AG04449 (cell line): ENCODE measurements at regions not wholly inside any gene's neighbourhood (a gene's known extent, or its start where the extent isn't known, plus 50 kb on each side); places are given as distances from the start of the nearest gene placed in this dataset.

Experiments used
- CTCF ChIA-PET: fragments of 350-600 bp; formaldehyde crosslinking; extraction: SDS; loops from one replicate; lab custom pipeline; 2021; ENCODE audit warnings: antibody characterized with exemption; lab: Yijun Ruan, JAX
- POLR2A ChIA-PET: fragments of 400-600, 350-600 bp; formaldehyde crosslinking; extraction: SDS; loops from one replicate; lab custom pipeline; 2020; ENCODE audit warnings: antibody characterized with exemption, inconsistent platforms; lab: Yijun Ruan, JAX
- DNase-seq: peaks from one replicate; pipeline ENCODE4 v3.0.0-alpha.2; 2010; ENCODE audit warnings: low read depth, low spot score
- H3K4me3 ChIP-seq: 2 replicates; pipeline ENCODE4 v1.5.1; 2011; ENCODE audit warnings: low read depth, mild to moderate bottlenecking, control low read depth, low read length
- TF ChIP-seq, protein P1 (sequence below): IDR thresholded peaks from one replicate; pipeline ENCODE4 v1.5.1; 2011; ENCODE audit warnings: mild to moderate bottlenecking, moderate library complexity, low read length, control low read depth, inconsistent platforms; ENCODE audit not compliant: insufficient read depth; ENCODE audit errors: missing control alignments

DNA sequence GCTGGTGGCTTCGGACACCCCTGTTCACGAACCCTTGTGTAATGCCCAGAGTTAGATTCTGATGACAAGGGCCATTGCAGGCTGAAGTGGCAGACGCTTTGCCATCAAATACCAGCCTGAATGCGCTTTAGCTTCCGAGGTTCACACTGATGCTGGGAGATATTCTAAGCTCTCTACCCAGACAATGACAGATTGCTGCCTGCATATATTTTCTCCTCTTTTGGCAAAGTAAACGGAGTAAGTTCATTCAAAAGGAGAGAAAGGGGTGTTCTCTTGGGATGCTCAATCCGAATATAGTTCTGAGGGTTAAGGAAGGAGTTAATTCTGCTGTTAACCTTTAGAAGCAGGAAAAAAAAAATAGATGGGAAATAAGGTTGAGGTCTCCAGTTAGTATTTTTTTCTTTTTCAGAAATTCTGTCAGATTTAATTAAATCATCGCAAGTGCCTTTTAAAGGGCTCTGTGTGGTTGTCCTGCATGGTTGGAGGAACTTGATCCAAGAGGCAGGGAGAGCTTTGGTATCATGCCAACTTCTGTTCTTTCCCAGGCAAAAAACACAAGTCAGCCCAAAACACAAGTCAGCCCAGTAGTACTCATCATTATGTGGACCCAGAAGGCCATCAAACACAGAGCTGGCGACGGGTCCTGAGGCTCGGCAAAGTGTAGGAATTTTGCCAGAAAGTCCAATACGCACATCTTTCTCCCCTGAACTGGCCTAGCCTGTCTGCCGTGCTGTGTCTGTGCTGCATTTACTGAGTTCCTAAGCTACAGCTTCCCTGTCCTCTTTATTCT lies 70.9 kb upstream of the ST8SIA2 start:
- POLR2A ChIA-PET: no interaction called here
- no peak overlapping the region for H3K4me3 ChIP-seq
- TF ChIP-seq, protein P1, sequence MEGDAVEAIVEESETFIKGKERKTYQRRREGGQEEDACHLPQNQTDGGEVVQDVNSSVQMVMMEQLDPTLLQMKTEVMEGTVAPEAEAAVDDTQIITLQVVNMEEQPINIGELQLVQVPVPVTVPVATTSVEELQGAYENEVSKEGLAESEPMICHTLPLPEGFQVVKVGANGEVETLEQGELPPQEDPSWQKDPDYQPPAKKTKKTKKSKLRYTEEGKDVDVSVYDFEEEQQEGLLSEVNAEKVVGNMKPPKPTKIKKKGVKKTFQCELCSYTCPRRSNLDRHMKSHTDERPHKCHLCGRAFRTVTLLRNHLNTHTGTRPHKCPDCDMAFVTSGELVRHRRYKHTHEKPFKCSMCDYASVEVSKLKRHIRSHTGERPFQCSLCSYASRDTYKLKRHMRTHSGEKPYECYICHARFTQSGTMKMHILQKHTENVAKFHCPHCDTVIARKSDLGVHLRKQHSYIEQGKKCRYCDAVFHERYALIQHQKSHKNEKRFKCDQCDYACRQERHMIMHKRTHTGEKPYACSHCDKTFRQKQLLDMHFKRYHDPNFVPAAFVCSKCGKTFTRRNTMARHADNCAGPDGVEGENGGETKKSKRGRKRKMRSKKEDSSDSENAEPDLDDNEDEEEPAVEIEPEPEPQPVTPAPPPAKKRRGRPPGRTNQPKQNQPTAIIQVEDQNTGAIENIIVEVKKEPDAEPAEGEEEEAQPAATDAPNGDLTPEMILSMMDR: no peak
- DNase-seq: no peak
- CTCF ChIA-PET: no interaction called here

DNA sequence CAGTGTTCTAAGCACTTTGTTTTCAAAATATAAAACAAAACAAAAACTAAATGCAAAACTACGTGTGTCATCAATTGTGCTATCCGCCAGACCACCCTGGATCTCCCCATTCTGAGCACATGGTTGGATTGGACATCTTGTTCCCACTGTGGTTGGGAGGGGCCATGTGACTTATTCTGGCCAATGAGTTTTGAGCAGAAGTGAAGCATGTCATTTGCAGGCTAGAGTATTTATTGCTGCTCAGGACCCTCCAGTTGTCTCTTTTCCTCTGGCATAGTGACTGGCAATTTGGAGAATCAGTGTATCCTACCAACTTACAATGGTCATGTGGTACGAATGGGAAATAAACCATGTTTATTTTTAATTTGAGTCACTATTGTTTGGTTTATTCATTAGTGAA lies 70.2 kb upstream of the ST8SIA2 start:
- CTCF ChIA-PET: no interaction called here
- no peak for DNase-seq
- no peak overlapping the region for H3K4me3 ChIP-seq
- POLR2A ChIA-PET: no interaction called here
- TF ChIP-seq, protein P1: no peak

DNA sequence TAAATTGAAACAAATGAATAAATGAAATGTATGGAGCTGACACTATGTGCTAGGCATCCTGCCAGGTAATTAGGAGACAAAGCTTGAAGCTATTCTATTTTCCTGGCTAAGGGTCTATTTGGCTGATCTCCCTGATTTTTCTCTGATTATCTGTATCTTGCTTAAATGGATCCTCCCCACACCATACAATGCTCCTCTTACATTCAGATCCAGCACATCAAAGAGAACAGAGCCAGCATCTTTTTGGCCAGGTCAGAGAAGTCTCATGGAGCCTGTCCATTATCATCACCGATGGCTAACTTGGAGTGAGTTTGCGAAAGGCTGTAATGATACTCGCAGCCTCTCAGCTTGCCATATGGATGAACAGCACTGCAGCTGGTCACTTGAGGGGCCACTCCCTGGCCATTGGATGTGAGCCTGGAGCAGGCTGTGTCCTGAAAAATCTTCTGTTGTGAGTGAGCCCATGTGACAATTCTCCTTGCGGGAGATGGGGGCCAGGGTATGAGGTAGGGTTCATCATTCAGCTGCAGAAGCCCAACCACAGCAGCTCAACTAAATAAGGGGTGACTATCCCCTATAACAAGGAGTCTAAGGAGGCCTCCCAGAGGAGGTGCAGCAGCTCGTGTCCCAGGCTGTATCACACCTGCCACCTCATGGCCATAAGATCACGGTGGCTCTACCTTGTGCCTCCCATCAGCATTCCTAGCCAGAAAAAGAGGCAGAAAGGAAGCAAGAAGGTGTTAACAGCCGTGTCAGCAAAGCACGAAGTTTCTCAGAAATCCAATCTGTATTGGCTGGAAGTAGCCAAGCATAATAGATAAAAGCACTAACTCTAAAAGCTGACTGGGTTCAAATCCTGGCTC lies 69.3 kb upstream of the ST8SIA2 start:
- CTCF ChIA-PET: no interaction called here
- DNase-seq: no peak
- POLR2A ChIA-PET: no interaction called here
- TF ChIP-seq, protein P1: no peak
- H3K4me3 ChIP-seq: no peak overlapping the region

- CTCF ChIA-PET: no interaction called here
- no peak for DNase-seq
- POLR2A ChIA-PET: no interaction called here
- H3K4me3 ChIP-seq: no peak overlapping the region
- TF ChIP-seq, protein P1: no peak
Observed at GRCh38 chr15:92326236-92326635, 67.4 kb upstream of the ST8SIA2 start.

DNA sequence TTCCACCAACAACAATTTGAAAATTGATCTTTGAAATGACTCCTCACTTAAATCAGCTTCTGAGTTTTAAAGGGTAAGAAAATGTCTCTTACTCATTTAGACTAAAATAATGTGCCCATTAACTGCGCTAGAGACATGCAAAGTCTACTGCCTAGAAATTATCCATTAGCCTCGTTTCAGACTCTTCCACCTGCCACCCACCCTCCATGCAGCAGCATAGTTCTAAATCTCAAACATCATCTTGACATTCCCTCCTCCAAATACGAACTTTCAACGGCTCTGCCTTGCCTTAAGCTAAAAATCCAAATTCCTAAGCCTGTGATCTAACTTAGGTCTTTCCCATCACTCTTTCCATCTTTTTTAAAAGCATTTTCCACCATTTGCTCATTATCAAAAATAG lies 66.6 kb upstream of the ST8SIA2 start:
- POLR2A ChIA-PET: no interaction called here
- no peak for DNase-seq
- no peak overlapping the region for H3K4me3 ChIP-seq
- TF ChIP-seq, protein P1: no peak
- CTCF ChIA-PET: no interaction called here

GRCh38 chr15:92328207-92328606 lies 65.5 kb upstream of the ST8SIA2 start:
- CTCF ChIA-PET: no interaction called here
- TF ChIP-seq, protein P1: no peak
- no peak overlapping the region for H3K4me3 ChIP-seq
- POLR2A ChIA-PET: no interaction called here
- no peak for DNase-seq
